Dermis blood vessel endothelial cell (primary cell): ENCODE measurements at regions not wholly inside any gene's neighbourhood (a gene's known extent, or its start where the extent isn't known, plus 50 kb on each side); places are given as distances from the start of the nearest gene placed in this dataset.

Source experiments
- DNase-seq: peaks from one replicate; pipeline ENCODE4 v3.0.0; 2010

GRCh38 chr1:5651964-5652821 lies 340.0 kb downstream of the NPHP4 start:
- no peak for DNase-seq

DNA sequence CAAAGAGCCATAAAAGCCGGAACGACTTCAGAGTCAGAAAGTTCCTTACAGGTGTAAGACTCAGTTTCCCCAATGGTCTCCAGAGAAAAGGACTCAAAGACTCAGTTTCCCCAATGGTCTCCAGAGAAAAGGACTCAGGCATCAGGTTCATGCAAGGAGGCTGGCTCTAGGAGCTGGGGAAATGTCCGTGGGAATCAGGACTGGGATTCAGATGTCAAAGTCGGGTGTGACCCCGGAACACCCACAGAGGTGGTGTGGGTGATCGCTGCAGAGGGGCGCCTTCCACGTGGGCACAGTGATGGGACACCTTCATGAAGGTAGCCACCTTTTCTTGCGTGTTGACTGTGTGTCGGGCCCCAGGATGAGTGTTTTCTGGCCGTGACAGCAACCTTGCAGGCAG lies 340.8 kb downstream of the NPHP4 start:
- no peak for DNase-seq

DNA sequence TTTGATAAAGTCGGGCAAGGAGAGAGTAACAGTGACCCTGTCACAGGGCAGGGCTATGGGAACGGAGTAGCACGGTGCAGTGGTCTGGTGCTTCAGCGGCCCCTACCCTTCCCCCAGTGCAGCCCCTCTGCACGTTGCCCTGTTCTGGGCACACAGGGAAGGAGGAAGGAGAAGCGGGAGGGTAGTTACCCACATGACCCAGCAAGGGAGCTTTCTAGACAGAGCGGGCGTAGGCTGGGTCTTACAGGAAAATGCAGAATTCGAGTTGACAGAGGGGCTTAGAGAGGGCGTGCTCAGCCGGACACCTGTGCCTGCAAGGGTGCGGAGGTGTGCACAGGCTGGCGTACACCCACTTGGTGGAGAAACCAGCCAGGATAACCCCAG lies 341.2 kb downstream of the NPHP4 start:
- DNase-seq: no peak

- DNase-seq: no peak
Observed at GRCh38 chr1:5650283-5651026, 341.8 kb downstream of the NPHP4 start.

GRCh38 chr1:5649795-5650194 lies 342.4 kb downstream of the NPHP4 start:
- DNase-seq: no peak

DNA sequence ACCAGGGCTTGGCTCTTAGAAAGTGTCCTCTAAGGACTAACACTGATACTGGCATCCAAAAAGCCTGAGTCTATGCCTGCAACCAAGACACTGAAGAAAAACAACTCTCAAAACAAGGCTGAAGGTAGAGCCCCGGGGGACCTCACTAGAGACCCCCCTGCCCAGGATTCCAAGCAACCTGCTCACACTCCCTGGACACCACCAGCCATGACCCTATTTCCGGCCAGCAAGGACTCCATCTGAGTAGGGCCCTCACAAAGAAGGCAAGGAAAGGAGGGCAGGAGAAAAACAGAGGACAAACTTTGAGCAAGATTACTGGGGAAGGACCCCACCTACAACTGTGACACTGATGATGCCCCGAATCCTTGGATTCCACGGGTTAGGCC lies 343.1 kb downstream of the NPHP4 start:
- DNase-seq: no peak

- no peak for DNase-seq
Observed at GRCh38 chr1:5648410-5649165, 343.6 kb downstream of the NPHP4 start.

- DNase-seq: no peak
Observed at GRCh38 chr1:5647234-5647633, 345.0 kb downstream of the NPHP4 start.

GRCh38 chr1:5646486-5647149 lies 345.6 kb downstream of the NPHP4 start:
- no peak for DNase-seq

GRCh38 chr1:5645929-5646328 lies 346.3 kb downstream of the NPHP4 start:
- DNase-seq: no peak

GRCh38 chr1:5645135-5645399 lies 347.2 kb downstream of the NPHP4 start:
- no peak for DNase-seq

GRCh38 chr1:5644281-5645134 lies 347.7 kb downstream of the NPHP4 start:
- no peak for DNase-seq

GRCh38 chr1:5643360-5644107 lies 348.7 kb downstream of the NPHP4 start:
- DNase-seq: no peak

DNA sequence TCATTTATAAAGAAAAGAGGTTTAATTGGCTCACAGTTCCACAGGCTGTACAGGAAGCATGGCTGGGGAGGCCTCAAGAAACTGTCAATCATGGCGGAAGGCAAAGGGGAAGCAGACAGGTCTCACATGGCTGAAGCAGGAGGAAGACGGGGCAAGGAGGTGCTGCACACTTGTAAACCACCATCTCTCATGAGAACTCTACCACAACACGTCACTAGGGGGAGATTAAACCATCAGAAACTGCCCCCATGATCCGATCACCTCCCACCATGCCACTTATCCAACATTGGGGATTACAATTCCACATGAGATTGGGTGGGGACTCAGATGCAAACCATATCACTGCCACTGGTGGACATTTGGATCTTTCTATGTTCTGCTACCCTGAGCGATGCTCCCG lies 351.4 kb downstream of the NPHP4 start:
- no peak for DNase-seq

DNA sequence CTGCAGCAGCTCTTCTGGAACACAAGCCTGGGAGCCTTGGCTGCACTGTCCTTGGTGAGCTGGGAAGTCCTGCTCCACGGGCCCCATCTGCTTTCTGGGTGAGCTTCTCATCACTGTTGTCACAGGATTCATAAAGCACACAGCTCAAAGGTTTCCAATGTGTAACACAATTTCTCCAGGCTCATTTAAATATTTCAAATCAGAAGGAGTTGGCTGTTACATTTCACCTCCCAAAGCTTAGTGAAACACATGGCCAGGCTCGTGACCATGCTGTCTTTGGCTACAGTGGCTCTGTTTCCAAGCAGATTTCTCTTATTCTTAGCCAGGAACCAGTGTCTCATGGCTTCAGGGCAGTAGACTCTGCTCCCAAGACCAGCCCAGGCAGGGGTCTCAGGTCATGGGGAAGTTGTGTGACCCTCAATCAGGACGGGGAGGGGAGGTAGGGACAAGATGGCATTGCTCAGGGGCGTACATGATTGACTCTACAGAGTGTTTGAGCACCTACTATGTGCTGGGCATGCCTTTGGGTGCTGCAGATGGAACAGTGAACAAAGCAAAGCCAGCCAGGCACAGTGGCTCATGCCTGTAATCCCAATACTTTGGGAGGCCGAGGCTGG lies 353.0 kb downstream of the NPHP4 start:
- DNase-seq: no peak

- no peak for DNase-seq
Observed at GRCh38 chr1:5638582-5638981, 353.6 kb downstream of the NPHP4 start.

GRCh38 chr1:5637171-5637570 lies 355.1 kb downstream of the NPHP4 start:
- no peak for DNase-seq

GRCh38 chr1:5634893-5635292 lies 357.3 kb downstream of the NPHP4 start:
- no peak for DNase-seq

DNA sequence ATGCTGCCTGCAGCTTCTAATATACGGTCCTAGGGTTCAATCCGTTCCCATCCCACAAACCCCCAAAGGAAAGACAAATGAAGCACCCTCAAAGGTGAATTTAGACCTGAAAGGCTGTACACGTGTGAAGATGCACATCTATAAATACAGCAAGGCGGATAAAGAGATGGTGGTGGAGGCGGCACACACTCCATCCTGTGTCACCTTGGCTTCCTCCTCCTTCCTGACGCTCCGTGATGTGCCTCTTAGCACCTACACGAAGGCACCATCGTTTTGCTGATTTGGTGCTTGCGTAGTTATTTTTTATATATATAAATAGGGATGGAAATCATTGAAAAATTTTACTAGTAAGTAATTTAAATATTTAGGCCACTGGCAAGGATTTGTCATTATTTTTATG lies 359.4 kb downstream of the NPHP4 start:
- no peak for DNase-seq

DNA sequence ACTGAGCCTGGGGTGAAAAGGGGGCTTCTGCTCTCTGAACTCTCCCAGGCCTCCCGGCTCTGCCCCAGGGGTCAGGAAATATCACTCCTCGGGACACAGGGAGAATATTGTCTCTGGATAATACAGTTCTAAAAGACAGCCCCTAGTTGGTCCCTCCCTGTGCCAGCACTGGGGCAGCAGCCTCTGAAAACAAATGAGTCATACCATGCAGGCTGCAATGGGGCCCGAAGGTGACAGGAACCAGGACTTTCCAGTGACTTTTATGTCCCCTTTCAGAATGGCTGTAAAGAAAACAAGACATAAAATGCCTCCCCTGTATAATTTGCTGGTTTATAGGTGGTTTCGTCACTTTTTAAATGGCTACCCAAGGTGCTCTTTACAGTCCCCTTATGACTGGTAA lies 360.0 kb downstream of the NPHP4 start:
- DNase-seq: no peak

DNA sequence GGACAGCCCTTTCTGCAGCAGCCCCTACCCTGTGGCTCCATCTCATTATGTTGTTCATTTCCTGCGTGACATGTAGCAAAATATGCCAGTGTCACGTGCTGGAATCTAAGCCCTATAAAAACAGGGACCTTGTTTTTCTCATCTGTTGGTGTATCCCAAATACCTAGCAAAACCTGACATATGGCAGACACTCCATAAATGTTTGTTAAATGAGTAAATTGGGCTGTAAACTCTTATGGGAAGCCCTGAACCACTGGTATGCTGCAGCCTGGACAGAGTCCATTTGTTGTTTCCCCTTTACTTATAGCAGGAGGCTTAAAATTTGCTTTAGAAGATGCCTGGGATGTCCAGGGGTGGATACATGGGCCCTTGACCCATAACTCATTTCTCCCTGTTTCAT lies 363.8 kb downstream of the NPHP4 start:
- DNase-seq: no peak
